Muscle of leg (tissue), 3 donors: ENCODE measurements at regions not wholly inside any gene's neighbourhood (a gene's known extent, or its start where the extent isn't known, plus 50 kb on each side); places are given as distances from the start of the nearest gene placed in this dataset.

Experiments used
- DNase-seq: peaks from one replicate; pipeline ENCODE4 v3.0.0; 2013
- H3K27ac ChIP-seq: one replicate; pipeline ENCODE4 v1.5.1; 2013; ENCODE audit warnings: mild to moderate bottlenecking, low read length, control low read depth
- H3K27me3 ChIP-seq: one replicate; pipeline ENCODE4 v1.6.1; 2013; ENCODE audit warnings: low read length; ENCODE audit not compliant: control insufficient read depth, insufficient read depth
- H3K36me3 ChIP-seq: one replicate; pipeline ENCODE4 v1.6.1; 2013; ENCODE audit warnings: low read length; ENCODE audit not compliant: control insufficient read depth, insufficient read depth
- H3K4me1 ChIP-seq: one replicate; pipeline ENCODE4 v1.6.1; 2013; ENCODE audit warnings: low read length; ENCODE audit not compliant: control insufficient read depth, insufficient read depth
- H3K4me3 ChIP-seq: one replicate; pipeline ENCODE4 v1.5.1; 2013; ENCODE audit warnings: low read length, control low read depth
- H3K9me3 ChIP-seq: replicated peaks from 2 replicates; pipeline ENCODE4 v1.6.1; 2013; ENCODE audit warnings: low read depth, low read length; ENCODE audit not compliant: control insufficient read depth
- WGBS: methylation state at CpG from one replicate; pipeline ENCODE4 v1.1.5; 2013; ENCODE audit warnings: missing lambda C conversion rate; ENCODE audit not compliant: insufficient coverage; 5-methylcytosine and 5-hydroxymethylcytosine counted together

DNA sequence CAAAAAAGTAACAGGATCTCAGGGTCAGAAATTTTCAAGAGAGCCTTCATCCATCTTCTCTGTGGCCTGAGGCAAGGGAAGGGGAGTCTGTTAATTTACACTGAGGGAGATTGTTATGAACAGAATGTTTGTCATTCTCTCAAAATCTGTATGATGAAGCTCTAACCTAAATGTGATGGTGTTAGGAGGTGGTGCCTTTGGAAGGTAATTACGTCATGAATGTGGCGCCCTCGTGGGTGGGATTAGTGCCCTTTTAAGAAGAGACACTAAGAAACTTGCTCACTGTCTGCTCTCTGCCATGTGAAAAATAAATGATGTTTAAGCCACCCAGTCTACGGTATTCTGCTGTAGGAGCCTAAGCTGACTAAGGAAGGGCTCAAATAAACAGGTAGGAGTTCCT, 521.6 kb downstream of the SNAPC1 start:
- no peak overlapping the region for H3K4me3 ChIP-seq
- 100% methylated on average over 3 of the region's 4 CpGs for WGBS
- H3K27ac ChIP-seq, result no peak overlapping the region

DNA sequence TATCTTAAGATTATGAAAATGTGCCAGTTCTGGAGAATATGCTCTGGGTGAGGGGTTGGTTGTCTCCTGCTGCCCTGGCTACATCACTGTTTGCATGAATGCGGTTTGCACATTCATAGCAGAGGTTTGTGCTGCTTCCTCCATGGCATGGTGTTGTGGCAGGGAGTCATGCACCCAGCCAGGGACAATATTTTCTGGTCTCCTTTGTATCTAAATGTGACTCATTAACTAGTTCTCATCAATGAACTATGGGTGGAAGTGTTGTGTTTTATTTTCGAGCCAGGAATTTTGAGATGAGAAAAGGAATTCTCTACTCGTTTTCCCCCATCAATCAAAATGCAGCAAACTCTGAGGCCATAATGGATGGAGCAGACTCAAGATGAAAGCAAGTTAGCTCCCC, 527.3 kb downstream of the SNAPC1 start:
- Histone ChIP-seq H3K4me1 (no peaks in the 10 kb centered on the region), H3K27ac (no peak overlapping the region), H3K36me3 (no peaks in the 10 kb centered on the region), H3K9me3 (no peaks in the 10 kb centered on the region), H3K4me3 (no peak overlapping the region), H3K27me3 (no peaks in the 10 kb centered on the region)
- WGBS, result no CpG with 5 or more reads among the region's 3 CpGs
- no peak for DNase-seq

More for the DNA sequence above, 521.6 kb downstream of the SNAPC1 start:
- no peak for DNase-seq
- Histone ChIP-seq H3K9me3 (no peaks in the 10 kb centered on the region), H3K4me1 (no peaks in the 10 kb centered on the region), H3K27me3 (no peaks in the 10 kb centered on the region), H3K36me3 (no peaks in the 10 kb centered on the region)

DNA sequence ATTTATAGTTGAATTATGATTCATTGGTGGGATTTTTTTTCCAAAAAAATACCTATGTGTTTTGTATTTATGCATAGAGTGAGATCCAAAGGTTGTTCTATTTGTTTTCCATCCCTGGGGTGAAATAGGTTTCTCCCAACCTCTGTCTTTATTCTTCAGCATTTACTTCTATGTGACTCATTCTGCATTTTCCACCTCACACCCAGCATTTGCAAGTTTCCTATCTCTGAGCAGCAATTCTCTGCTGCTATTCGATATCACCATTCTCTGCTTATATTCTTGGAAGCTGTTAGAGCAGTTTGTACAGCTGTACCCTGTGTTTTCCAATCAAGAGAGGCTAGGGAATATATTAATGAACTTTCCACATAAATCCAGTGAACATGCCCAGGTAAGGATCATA, 538.9 kb downstream of the SNAPC1 start:
- no CpG with 5 or more reads among the region's 1 CpG for WGBS

DNA sequence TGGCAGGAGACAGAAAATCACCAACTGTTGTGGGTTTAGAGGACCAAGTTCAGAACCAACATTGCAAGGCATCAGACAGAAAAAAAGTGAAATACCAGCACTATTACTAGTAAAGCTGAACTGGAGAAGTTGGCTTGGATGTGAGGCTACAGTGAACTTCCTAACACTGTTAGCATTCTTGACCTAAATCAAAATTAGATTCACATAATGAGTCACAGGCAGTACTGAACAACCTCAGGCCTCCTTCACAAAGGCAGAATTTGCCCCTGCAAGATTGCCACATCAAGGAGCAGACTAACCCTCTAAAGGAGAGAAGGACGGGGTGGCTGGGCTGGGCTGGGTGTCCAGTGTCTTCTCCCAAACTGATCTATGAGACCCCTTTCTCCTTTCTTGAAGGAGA, 539.7 kb downstream of the SNAPC1 start:
- H3K36me3 ChIP-seq, result no peaks in the 10 kb centered on the region
- H3K4me3 ChIP-seq, result no peak overlapping the region
- H3K27ac ChIP-seq, result no peak overlapping the region
- no CpG with 5 or more reads among the region's 1 CpG for WGBS
- no peak for DNase-seq
- H3K27me3 ChIP-seq, result no peaks in the 10 kb centered on the region
- no peaks in the 10 kb centered on the region for H3K9me3 ChIP-seq
- H3K4me1 ChIP-seq, result no peaks in the 10 kb centered on the region

More for the DNA sequence above, 538.9 kb downstream of the SNAPC1 start:
- Histone ChIP-seq H3K27ac (no peak overlapping the region), H3K4me1 (no peaks in the 10 kb centered on the region), H3K36me3 (no peaks in the 10 kb centered on the region), H3K9me3 (no peaks in the 10 kb centered on the region), H3K4me3 (no peak overlapping the region), H3K27me3 (no peaks in the 10 kb centered on the region)
- DNase-seq, result no peak

DNA sequence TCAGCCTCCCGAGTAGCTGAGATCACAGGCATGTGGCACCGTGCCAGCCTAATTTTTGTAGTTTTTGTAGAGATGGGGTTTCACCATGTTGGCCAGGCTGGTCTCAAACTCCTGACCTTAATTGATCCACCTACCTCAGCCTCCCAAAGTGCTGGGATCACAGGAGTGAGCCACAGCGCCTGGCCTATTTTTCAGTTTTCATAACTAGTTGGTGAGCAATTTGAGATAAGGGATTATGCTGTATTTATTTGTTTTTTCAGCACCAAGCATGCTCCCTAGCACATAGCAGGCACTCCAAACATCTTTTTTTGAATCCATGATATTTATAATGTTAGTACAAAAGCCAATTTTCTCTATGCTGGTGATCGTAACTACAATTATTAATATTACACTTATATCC, 541.2 kb downstream of the SNAPC1 start:
- Histone ChIP-seq H3K9me3 (no peaks in the 10 kb centered on the region), H3K27ac (no peak overlapping the region), H3K4me1 (no peaks in the 10 kb centered on the region), H3K4me3 (no peak overlapping the region), H3K27me3 (no peaks in the 10 kb centered on the region), H3K36me3 (no peaks in the 10 kb centered on the region)
- DNase-seq, result no peak
- WGBS, result no CpG with 5 or more reads among the region's 4 CpGs

DNA sequence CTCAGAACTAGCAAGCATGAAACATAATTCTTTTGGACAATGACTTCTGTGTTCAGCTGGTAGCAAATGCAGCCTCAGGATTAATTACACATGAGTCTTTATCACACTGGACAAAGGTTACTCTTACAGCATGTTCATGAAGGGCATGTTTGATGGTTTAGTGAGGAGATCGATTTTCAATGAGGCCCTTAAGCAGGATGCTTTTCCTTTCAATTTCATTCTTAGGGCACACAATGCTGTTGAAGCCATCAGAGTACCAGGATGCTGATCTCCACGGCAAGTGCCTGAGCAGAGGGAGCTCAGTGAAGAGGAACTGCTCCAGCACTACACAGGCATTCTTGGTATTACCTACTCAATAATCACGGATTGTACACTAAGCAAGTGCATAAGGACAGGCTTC, 542.0 kb downstream of the SNAPC1 start:
- Histone ChIP-seq H3K27ac (no peak overlapping the region), H3K4me1 (no peaks in the 10 kb centered on the region), H3K9me3 (no peaks in the 10 kb centered on the region), H3K36me3 (no peaks in the 10 kb centered on the region), H3K27me3 (no peaks in the 10 kb centered on the region), H3K4me3 (no peak overlapping the region)
- WGBS, result 71% methylated on average over 1 of the region's 3 CpGs
- DNase-seq, result no peak

DNA sequence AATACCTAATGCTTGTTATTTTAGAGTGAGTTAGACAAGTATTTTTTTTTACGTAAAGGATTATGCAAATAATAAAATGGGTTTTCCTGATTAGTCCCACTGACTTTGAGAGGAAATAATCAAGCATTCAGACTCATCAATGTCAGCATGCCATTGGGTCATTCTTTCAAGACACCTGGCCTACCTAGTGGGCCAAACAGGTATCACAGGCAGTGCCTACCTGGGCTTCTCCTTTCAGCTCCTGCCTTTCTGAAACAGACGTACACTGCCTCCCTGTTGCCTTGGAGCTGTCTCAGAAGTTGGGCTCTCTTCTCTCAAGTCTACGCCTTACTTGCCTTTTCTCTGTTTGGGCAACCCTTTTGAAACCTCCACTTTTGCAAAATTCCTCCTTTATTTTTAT, 545.6 kb downstream of the SNAPC1 start:
- Histone ChIP-seq H3K4me1 (no peaks in the 10 kb centered on the region), H3K4me3 (no peak overlapping the region), H3K9me3 (no peaks in the 10 kb centered on the region), H3K27ac (no peak overlapping the region), H3K36me3 (no peaks in the 10 kb centered on the region), H3K27me3 (no peaks in the 10 kb centered on the region)
- WGBS, result 91% methylated on average over 2 of the region's 3 CpGs
- no peak for DNase-seq

DNA sequence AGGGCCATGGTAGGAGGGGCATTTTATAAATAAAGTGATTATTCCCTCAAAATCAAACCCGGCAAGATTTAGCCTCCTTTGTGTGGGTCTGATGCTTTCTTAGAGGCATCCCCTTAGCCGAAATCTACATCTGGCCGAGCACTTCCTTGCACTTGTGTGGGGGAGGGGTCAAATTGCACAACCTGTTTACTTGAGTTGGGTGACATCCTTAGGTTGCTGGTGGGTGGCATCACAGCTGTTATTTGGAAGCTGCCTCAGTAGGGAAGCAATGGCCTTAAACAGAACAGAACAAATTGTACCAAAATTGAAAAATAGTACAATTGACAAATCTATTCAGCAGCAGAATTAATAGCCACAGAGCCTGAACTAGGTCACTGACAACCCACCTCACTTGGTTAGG, 546.1 kb downstream of the SNAPC1 start:
- Histone ChIP-seq H3K36me3 (no peaks in the 10 kb centered on the region), H3K4me3 (no peak overlapping the region), H3K27ac (no peak overlapping the region), H3K9me3 (no peaks in the 10 kb centered on the region), H3K4me1 (no peaks in the 10 kb centered on the region), H3K27me3 (no peaks in the 10 kb centered on the region)
- DNase-seq, result no peak
- 70% methylated on average over 2 of the region's 3 CpGs for WGBS

DNA sequence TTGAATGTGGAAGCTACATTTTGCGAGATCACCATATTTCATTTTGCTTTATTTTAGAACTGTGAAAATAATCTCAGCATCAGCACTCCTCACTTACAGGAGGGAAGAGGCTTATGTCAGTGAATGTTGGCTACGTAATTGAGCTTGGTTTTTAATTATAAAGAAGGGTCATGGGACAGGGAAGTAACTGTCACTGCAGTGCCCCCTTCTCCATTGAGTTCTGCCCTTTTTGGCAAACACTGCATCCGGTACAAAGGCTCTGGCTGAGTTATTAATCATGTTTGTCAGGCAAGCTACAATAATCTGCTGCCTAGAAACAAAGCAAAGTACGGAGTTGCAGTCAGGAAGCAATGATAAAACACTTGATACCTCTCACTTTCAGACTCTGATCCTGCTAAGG, 546.7 kb downstream of the SNAPC1 start:
- Histone ChIP-seq H3K27me3 (no peaks in the 10 kb centered on the region), H3K36me3 (no peaks in the 10 kb centered on the region), H3K9me3 (no peaks in the 10 kb centered on the region), H3K4me3 (no peak overlapping the region), H3K4me1 (no peaks in the 10 kb centered on the region), H3K27ac (no peak overlapping the region)
- DNase-seq, result peak; percentile 2
- 63% methylated on average over 2 of the region's 4 CpGs for WGBS

DNA sequence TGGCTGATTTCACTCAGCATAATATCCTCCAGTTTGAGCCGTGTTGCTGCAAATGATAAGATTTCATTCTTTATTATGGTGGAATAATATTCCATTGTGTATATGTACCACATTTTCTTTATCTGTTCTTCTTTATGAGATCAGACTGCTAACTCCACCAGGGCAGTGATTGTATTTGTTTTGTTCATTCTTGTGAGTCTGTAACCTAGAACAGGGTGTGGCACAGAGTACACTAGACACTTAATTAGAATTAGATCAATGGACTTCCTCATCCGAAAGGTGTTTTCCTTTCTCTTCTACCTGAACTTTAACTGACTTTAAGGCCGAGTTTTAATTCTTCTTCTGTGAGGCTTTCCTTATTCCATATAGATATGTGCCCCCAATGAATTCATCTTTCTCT, 551.0 kb downstream of the SNAPC1 start:
- Histone ChIP-seq H3K27ac (no peak overlapping the region), H3K27me3 (no peaks in the 10 kb centered on the region), H3K9me3 (no peaks in the 10 kb centered on the region), H3K36me3 (no peaks in the 10 kb centered on the region), H3K4me1 (no peaks in the 10 kb centered on the region), H3K4me3 (no peak overlapping the region)
- no CpG with 5 or more reads among the region's 3 CpGs for WGBS
- no peak for DNase-seq

DNA sequence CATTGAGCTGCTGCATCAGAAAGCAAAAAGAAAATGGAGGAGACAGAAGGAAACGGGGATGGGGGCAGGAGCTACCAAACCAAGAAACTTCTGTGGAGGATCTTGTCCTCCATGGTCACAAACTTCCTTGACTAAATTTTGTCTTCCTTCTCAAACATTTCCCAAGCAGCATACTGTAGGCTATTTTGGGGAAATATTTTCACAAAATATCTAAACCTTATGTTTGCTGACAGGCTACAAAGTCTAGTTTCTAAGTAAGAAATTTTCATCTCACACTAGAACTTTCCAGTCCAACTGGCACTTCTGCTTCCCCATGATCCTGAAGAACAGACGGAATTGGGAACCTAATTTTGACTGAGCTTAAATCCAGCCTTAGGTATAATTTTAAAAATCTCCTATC, 552.0 kb downstream of the SNAPC1 start:
- Histone ChIP-seq H3K27ac (no peak overlapping the region), H3K9me3 (no peaks in the 10 kb centered on the region), H3K4me3 (no peak overlapping the region), H3K4me1 (no peaks in the 10 kb centered on the region), H3K36me3 (no peaks in the 10 kb centered on the region), H3K27me3 (no peaks in the 10 kb centered on the region)
- no peak for DNase-seq
- WGBS, result 80% methylated on average over 1 of the region's 2 CpGs
